Islet of Langerhans (tissue), 1 donor: ENCODE measurements at regions not wholly inside any gene's neighbourhood (a gene's known extent, or its start where the extent isn't known, plus 50 kb on each side); places are given as distances from the start of the nearest gene placed in this dataset.
"Not testable (repeated sequence)": the region's sequence is repeated elsewhere in the genome, so short reads cannot be mapped to it uniquely, and the experiment has no call there.

Experiments
- FAIRE-seq: peaks from one replicate; lab custom pipeline; 2011; peaks lifted over from hg19 to GRCh38; lab: Jason Lieb, UNC

- FAIRE-seq = no peak
These were observed 856.7 kb downstream of the CDH8 start for GRCh38 chr16:61179561-61179960.

- FAIRE-seq = no peak
These were observed 870.4 kb downstream of the CDH8 start for GRCh38 chr16:61165797-61166196.

- FAIRE-seq = no peak
These were observed 885.9 kb downstream of the CDH8 start for GRCh38 chr16:61150351-61150750.

GRCh38 chr16:61149709-61150108 is 886.5 kb downstream of the CDH8 start:
- no peak for FAIRE-seq

- FAIRE-seq = no peak
These were observed 887.3 kb downstream of the CDH8 start for GRCh38 chr16:61148930-61149329.

GRCh38 chr16:61146429-61146828 is 889.8 kb downstream of the CDH8 start:
- no peak for FAIRE-seq

- FAIRE-seq = no peak
These were observed 904.8 kb downstream of the CDH8 start for GRCh38 chr16:61131447-61131846.

- FAIRE-seq = no peak
These were observed 907.5 kb downstream of the CDH8 start for GRCh38 chr16:61128545-61129323.

GRCh38 chr16:61105544-61105943 is 930.7 kb downstream of the CDH8 start:
- FAIRE-seq = no peak

GRCh38 chr16:61098505-61098904 is 937.7 kb downstream of the CDH8 start:
- no peak for FAIRE-seq

GRCh38 chr16:61091300-61091699 is 944.9 kb downstream of the CDH8 start:
- not testable (repeated sequence) for FAIRE-seq

- FAIRE-seq = no peak
These were observed 952.5 kb downstream of the CDH8 start for GRCh38 chr16:61083711-61084110.

- FAIRE-seq = no peak
These were observed 961.9 kb downstream of the CDH8 start for GRCh38 chr16:61074324-61074723.

- FAIRE-seq = no peak
These were observed 978.6 kb downstream of the CDH8 start for GRCh38 chr16:61057635-61058034.

GRCh38 chr16:61050547-61050946 is 985.7 kb downstream of the CDH8 start:
- FAIRE-seq = no peak

- no peak for FAIRE-seq
These were observed 990.3 kb downstream of the CDH8 start for GRCh38 chr16:61045931-61046330.

- no peak for FAIRE-seq
These were observed 993.5 kb downstream of the CDH8 start for GRCh38 chr16:61042737-61043136.

GRCh38 chr16:61030616-61031015 is 1005.6 kb downstream of the CDH8 start:
- FAIRE-seq = no peak

GRCh38 chr16:61024180-61024900 is 1011.9 kb downstream of the CDH8 start:
- FAIRE-seq = no peak

GRCh38 chr16:61014869-61015268 is 1021.4 kb downstream of the CDH8 start:
- FAIRE-seq = no peak

- no peak for FAIRE-seq
These were observed 1028.5 kb downstream of the CDH8 start for GRCh38 chr16:61007694-61008093.

GRCh38 chr16:61005952-61006351 is 1030.3 kb downstream of the CDH8 start:
- FAIRE-seq = no peak

GRCh38 chr16:61002479-61003204 is 1033.6 kb downstream of the CDH8 start:
- no peak for FAIRE-seq
